Keratinocyte (primary cell): ENCODE measurements at regions not wholly inside any gene's neighbourhood (a gene's known extent, or its start where the extent isn't known, plus 50 kb on each side); places are given as distances from the start of the nearest gene placed in this dataset.

Source experiments
- CTCF ChIP-seq, 3 experiments: IDR thresholded peaks in 1 of 3; conservative IDR thresholded peaks in 1 of 3; optimal IDR thresholded peaks in 1 of 3; 2 replicates in 2 of 3; 3 replicates in 1 of 3; pipeline versions ENCODE3 to v1.5.1; 2011; ENCODE audit warnings: low read length in 3 of 3, mild to moderate bottlenecking in 3 of 3, moderate library complexity in 2 of 3, control low read depth in 1 of 3, inconsistent platforms in 1 of 3; ENCODE audit not compliant: insufficient read depth in 2 of 3; ENCODE audit errors: extremely low read depth in 1 of 3
- EZH2 ChIP-seq: IDR thresholded peaks from one replicate; pipeline ENCODE4 v1.6.1; 2012; ENCODE audit warnings: inconsistent platforms, mild to moderate bottlenecking, low read length, moderate library complexity

GRCh38 chr9:755454-756381 is 85.8 kb upstream of the DMRT1 start:
- TF ChIP-seq CTCF (optimal IDR thresholded peaks at IDR 0.05 in 1 of 3, IDR thresholded peaks at IDR 0.05 in 1 of 3, conservative IDR thresholded peaks at IDR 0.05 in 1 of 3; ENCODE audit: extremely low read depth in 1 of 3, insufficient read depth in 2 of 3, low read length in 3 of 3) (no peak), EZH2 (no peak)
